PC-3 (cell line): ENCODE measurements at regions not wholly inside any gene's neighbourhood (a gene's known extent, or its start where the extent isn't known, plus 50 kb on each side); places are given as distances from the start of the nearest gene placed in this dataset.

ENCODE experiments used
- CTCF ChIP-seq: fragments of 300-600 bp; sonication (generic); conservative IDR thresholded peaks from 2 replicates; pipeline ENCODE4 v1.5.1; 2017; ENCODE audit warnings: antibody characterized with exemption, low read depth, mild to moderate bottlenecking, low read length
- EZH2 ChIP-seq: fragments of 300-600 bp; sonication (generic); IDR thresholded peaks from one replicate; pipeline ENCODE4 v1.6.1; 2017; ENCODE audit warnings: antibody characterized with exemption, mild to moderate bottlenecking, low read length; ENCODE audit not compliant: unreplicated experiment
- EZH2phosphoT487 ChIP-seq: fragments of 300-600 bp; sonication (generic); IDR thresholded peaks from 2 replicates; pipeline ENCODE4 v1.6.1; 2018; ENCODE audit warnings: mild to moderate bottlenecking, antibody characterized with exemption, low read length, borderline replicate concordance

GRCh38 chr10:33493978-33494377 is 159.5 kb upstream of the NRP1 start:
- TF ChIP-seq CTCF = no peak
- TF ChIP-seq EZH2 = no peak
- TF ChIP-seq EZH2phosphoT487 = no peak
